ENCODE measurements at regions not wholly inside any gene's neighbourhood (a gene's known extent, or its start where the extent isn't known, plus 50 kb on each side); places are given as distances from the start of the nearest gene placed in this dataset.

DNA sequence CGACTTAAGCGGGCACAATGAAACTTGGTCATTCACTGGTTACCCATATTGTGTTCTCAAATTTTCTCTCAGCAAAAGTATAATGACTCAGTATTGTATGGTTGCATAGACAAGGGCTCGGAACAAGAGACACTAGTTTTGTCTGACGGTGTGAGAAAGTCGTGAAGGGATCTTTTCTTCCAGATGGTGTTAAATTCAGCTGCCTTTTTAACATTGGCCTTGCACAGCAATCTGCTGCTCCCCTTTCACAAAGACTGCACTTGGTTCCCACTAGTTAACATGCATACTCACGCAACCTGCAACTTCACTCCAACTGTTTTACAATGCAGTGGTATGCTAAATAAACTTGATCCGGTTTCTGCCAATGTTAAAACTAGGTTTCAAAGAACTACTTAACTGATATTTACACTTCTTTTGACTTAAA lies 219.2 kb downstream of the MEF2C start:
- DNase-seq (ENCODE audit: low spot score) = no peak
- H3K4me1 ChIP-seq (ENCODE audit: control insufficient read depth in 4 of 4, insufficient read depth in 4 of 4, low read length in 3 of 4) = peaks cover 7 to 20% (median 13%) of the 10 kb centered on the region in 4 donors
- H3K27me3 ChIP-seq (ENCODE audit: control insufficient read depth in 4 of 4, insufficient read depth in 4 of 4, low read length in 3 of 4) = peaks cover 7 to 48% (median 24%) of the 10 kb centered on the region in 4 donors
- H3K4me3 ChIP-seq (ENCODE audit: low read depth in 1 of 3, low read length in 3 of 3) = no peak overlapping the region
- H3K27ac ChIP-seq (ENCODE audit: low read depth in 1 of 2, low read length in 2 of 2) = no peak overlapping the region
- WGBS = 16% methylated on average over 7 of the region's 7 CpGs
- H3K36me3 ChIP-seq (ENCODE audit: control insufficient read depth in 4 of 4, insufficient read depth in 3 of 4, low read depth in 1 of 4, low read length in 3 of 4) = no peaks in the 10 kb centered on the region
- H3K9ac ChIP-seq (ENCODE audit: low read depth in 1 of 2, low read length in 2 of 2) = no peak overlapping the region
- H3K9me3 ChIP-seq (ENCODE audit: control insufficient read depth in 4 of 4, low read length in 3 of 4) = peaks cover 0 to 5% (median under 1%) of the 10 kb centered on the region in 4 donors
- TF ChIP-seq GABPA (IDR thresholded peaks at IDR 0.05 in 1 of 2, conservative IDR thresholded peaks at IDR 0.05 in 1 of 2) (no peak), YY1 (IDR thresholded peaks at IDR 0.05) (no peak), FOXA1 (IDR thresholded peaks at IDR 0.05) (no peak), JUND (IDR thresholded peaks at IDR 0.05) (no peak), HNF4G (IDR thresholded peaks at IDR 0.05) (no peak), SP1 (IDR thresholded peaks at IDR 0.05) (no peak), EGR1 (IDR thresholded peaks at IDR 0.05; ENCODE audit: low read depth in 2 of 2) (no peak), ZBTB33 (IDR thresholded peaks at IDR 0.05) (no peak), NR2F2 (IDR thresholded peaks at IDR 0.05) (no peak), RAD21 (IDR thresholded peaks at IDR 0.05) (no peak), HNF4A (conservative IDR thresholded peaks at IDR 0.05) (no peak)
- TF ChIP-seq, protein P1, sequence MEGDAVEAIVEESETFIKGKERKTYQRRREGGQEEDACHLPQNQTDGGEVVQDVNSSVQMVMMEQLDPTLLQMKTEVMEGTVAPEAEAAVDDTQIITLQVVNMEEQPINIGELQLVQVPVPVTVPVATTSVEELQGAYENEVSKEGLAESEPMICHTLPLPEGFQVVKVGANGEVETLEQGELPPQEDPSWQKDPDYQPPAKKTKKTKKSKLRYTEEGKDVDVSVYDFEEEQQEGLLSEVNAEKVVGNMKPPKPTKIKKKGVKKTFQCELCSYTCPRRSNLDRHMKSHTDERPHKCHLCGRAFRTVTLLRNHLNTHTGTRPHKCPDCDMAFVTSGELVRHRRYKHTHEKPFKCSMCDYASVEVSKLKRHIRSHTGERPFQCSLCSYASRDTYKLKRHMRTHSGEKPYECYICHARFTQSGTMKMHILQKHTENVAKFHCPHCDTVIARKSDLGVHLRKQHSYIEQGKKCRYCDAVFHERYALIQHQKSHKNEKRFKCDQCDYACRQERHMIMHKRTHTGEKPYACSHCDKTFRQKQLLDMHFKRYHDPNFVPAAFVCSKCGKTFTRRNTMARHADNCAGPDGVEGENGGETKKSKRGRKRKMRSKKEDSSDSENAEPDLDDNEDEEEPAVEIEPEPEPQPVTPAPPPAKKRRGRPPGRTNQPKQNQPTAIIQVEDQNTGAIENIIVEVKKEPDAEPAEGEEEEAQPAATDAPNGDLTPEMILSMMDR (IDR thresholded peaks at IDR 0.05; ENCODE audit: low read depth, low read length, missing input control) = no peak
- TF ChIP-seq, protein P2, sequence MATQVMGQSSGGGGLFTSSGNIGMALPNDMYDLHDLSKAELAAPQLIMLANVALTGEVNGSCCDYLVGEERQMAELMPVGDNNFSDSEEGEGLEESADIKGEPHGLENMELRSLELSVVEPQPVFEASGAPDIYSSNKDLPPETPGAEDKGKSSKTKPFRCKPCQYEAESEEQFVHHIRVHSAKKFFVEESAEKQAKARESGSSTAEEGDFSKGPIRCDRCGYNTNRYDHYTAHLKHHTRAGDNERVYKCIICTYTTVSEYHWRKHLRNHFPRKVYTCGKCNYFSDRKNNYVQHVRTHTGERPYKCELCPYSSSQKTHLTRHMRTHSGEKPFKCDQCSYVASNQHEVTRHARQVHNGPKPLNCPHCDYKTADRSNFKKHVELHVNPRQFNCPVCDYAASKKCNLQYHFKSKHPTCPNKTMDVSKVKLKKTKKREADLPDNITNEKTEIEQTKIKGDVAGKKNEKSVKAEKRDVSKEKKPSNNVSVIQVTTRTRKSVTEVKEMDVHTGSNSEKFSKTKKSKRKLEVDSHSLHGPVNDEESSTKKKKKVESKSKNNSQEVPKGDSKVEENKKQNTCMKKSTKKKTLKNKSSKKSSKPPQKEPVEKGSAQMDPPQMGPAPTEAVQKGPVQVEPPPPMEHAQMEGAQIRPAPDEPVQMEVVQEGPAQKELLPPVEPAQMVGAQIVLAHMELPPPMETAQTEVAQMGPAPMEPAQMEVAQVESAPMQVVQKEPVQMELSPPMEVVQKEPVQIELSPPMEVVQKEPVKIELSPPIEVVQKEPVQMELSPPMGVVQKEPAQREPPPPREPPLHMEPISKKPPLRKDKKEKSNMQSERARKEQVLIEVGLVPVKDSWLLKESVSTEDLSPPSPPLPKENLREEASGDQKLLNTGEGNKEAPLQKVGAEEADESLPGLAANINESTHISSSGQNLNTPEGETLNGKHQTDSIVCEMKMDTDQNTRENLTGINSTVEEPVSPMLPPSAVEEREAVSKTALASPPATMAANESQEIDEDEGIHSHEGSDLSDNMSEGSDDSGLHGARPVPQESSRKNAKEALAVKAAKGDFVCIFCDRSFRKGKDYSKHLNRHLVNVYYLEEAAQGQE (IDR thresholded peaks at IDR 0.05) = no peak

DNA sequence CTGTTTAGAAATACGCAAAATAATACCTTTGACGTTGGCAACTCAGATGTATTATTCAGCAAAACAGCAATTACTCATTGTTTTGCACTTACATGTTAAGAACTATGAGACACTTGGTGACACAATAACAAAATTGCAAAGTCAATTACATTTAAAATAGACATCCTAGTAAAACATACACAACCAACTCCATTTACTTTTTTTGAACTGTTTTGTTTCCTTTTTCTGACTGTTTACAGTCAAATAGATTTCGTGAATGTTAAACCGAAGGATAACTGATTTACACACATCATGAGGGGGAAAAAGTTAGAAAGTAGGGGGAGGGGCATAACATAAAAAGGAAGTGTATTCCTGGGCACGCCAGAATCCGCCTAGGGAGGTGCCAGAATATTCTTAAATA lies 220.1 kb downstream of the MEF2C start:
- Histone ChIP-seq H3K4me1 (ENCODE audit: control insufficient read depth in 4 of 4, insufficient read depth in 4 of 4, low read length in 3 of 4) (peaks cover 7 to 20% (median 13%) of the 10 kb centered on the region in 4 donors), H3K4me3 (ENCODE audit: low read depth in 1 of 3, low read length in 3 of 3) (no peak overlapping the region), H3K36me3 (ENCODE audit: control insufficient read depth in 4 of 4, insufficient read depth in 3 of 4, low read depth in 1 of 4, low read length in 3 of 4) (no peaks in the 10 kb centered on the region), H3K27me3 (ENCODE audit: control insufficient read depth in 4 of 4, insufficient read depth in 4 of 4, low read length in 3 of 4) (peaks cover 4 to 44% (median 23%) of the 10 kb centered on the region in 4 donors), H3K9me3 (ENCODE audit: control insufficient read depth in 4 of 4, low read length in 3 of 4) (peaks cover 0 to 5% (median under 1%) of the 10 kb centered on the region in 4 donors), H3K27ac (ENCODE audit: low read depth in 1 of 2, low read length in 2 of 2) (no peak overlapping the region), H3K9ac (ENCODE audit: low read depth in 1 of 2, low read length in 2 of 2) (no peak overlapping the region)
- 14% methylated on average over 6 of the region's 6 CpGs for WGBS
- no peak for DNase-seq (ENCODE audit: low spot score)
- TF ChIP-seq NR2F2 (IDR thresholded peaks at IDR 0.05) (no peak), ATF3 (IDR thresholded peaks at IDR 0.05) (no peak), RXRA (IDR thresholded peaks at IDR 0.05) (no peak), TAF1 (conservative IDR thresholded peaks at IDR 0.05) (no peak), ZBTB33 (IDR thresholded peaks at IDR 0.05) (no peak), SP1 (IDR thresholded peaks at IDR 0.05) (no peak), GABPA (IDR thresholded peaks at IDR 0.05 in 1 of 2, conservative IDR thresholded peaks at IDR 0.05 in 1 of 2) (no peak), YY1 (IDR thresholded peaks at IDR 0.05) (no peak), FOXA1 (IDR thresholded peaks at IDR 0.05) (no peak)
- TF ChIP-seq, protein P1 (IDR thresholded peaks at IDR 0.05; ENCODE audit: low read depth, low read length, missing input control) = no peak
